IPS DF 6.9 (cell line): ENCODE measurements at regions not wholly inside any gene's neighbourhood (a gene's known extent, or its start where the extent isn't known, plus 50 kb on each side); places are given as distances from the start of the nearest gene placed in this dataset.
"Not testable (repeated sequence)": the region's sequence is repeated elsewhere in the genome, so short reads cannot be mapped to it uniquely, and the experiment has no call there.

ENCODE experiments used
- DNase-seq: peaks from one replicate; pipeline ENCODE4 v3.0.0-alpha.2; 2013; ENCODE audit warnings: low read depth, low spot score
- H3K27ac ChIP-seq: one replicate; pipeline ENCODE4 v1.5.1; 2013; ENCODE audit warnings: low read length, control low read depth
- H3K27me3 ChIP-seq: 2 replicates; pipeline ENCODE4 v1.6.1; 2013; ENCODE audit warnings: mild to moderate bottlenecking, low read length; ENCODE audit not compliant: control insufficient read depth, insufficient read depth
- H3K36me3 ChIP-seq: 2 replicates; pipeline ENCODE4 v1.6.1; 2013; ENCODE audit warnings: low read length; ENCODE audit not compliant: control insufficient read depth, insufficient read depth
- H3K4me1 ChIP-seq: 2 replicates; pipeline ENCODE4 v1.6.1; 2013; ENCODE audit warnings: low read length; ENCODE audit not compliant: control insufficient read depth, insufficient read depth
- H3K4me3 ChIP-seq: 2 replicates; pipeline ENCODE4 v1.5.1; 2013; ENCODE audit warnings: mild to moderate bottlenecking, low read length
- H3K9me3 ChIP-seq: 2 replicates; pipeline ENCODE4 v1.6.1; 2013; ENCODE audit warnings: low read length, inconsistent platforms; ENCODE audit not compliant: control insufficient read depth, insufficient read depth
- WGBS: extraction: QIAGEN DNeasy Blood & Tissue Kit; methylation state at CpG from one replicate; pipeline ENCODE4 v1.1.7; 2013; ENCODE audit warnings: mixed read lengths, missing lambda C conversion rate; ENCODE audit not compliant: insufficient read length, insufficient coverage; 5-methylcytosine and 5-hydroxymethylcytosine counted together

DNA sequence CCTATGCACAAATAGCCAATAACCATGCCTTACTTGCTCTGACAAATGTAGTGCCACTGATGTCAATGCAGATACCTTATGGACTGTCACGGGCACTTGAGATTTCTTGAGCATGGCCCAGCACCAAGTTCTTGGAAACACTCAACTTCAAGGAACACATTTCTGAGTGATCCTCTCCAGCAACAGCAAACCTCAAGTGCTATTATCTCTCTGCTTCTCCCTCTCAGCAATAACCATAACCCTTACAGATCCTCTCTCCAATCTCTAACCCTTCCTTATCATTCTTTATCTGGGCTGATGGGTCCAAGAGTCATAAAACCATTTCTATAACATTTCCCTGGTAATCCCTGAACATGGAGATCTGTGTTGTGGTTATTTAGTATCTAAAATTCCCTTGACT is 266.9 kb upstream of the STXBP5 start:
- WGBS = no CpG with 5 or more reads among the region's 1 CpG
- Histone ChIP-seq H3K9me3 (no peaks in the 10 kb centered on the region), H3K27me3 (no peaks in the 10 kb centered on the region), H3K36me3 (no peaks in the 10 kb centered on the region), H3K27ac (no peak overlapping the region), H3K4me1 (no peaks in the 10 kb centered on the region), H3K4me3 (no peak overlapping the region)
- DNase-seq = no peak

DNA sequence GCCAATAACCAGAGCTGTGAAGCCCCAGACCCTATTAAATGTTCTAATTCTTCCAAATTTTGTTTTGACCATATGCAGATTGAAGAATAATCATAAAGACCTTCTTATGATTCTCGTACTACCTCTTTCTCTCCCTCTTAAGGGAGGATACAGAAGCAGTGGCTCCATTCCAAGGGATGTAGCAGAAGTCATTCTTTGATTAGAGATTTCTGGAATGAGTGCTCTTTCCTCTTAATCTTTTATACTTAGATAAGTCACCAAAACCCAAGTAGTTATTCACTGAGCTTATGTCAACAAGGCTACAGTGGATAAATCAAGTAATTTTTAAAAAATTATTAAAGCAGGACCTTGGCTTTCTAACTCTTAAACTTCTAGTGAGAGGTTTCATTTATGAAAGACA is 266.0 kb upstream of the STXBP5 start:
- H3K9me3 ChIP-seq = no peaks in the 10 kb centered on the region
- no peaks in the 10 kb centered on the region for H3K27me3 ChIP-seq
- no peaks in the 10 kb centered on the region for H3K4me1 ChIP-seq
- no peak for DNase-seq
- no peak overlapping the region for H3K27ac ChIP-seq
- H3K4me3 ChIP-seq = no peak overlapping the region
- no CpG with 5 or more reads among the region's 1 CpG for WGBS
- H3K36me3 ChIP-seq = no peaks in the 10 kb centered on the region

DNA sequence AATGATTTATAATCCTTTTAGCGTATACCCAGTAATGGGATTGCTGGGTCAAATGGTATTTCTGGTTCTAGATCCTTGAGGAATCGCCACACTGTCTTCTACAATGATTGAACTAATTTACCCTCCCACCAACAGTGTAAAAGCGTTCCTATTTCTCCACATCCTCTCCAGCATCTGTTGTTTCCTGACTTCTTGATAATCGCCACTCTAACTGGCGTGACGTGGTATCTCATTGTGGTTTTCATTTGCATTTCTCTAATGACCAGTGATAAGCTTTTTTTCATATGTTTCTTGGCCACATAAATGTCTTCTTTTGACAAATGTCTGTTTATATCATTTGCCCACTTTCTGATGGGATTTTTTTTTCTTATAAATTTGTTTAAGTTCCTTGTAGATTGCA is 264.8 kb upstream of the STXBP5 start:
- H3K27ac ChIP-seq, H3K4me3 ChIP-seq, H3K36me3 ChIP-seq, H3K4me1 ChIP-seq, DNase-seq, H3K27me3 ChIP-seq, H3K9me3 ChIP-seq: not testable (repeated sequence)
- no CpG with 5 or more reads among the region's 6 CpGs for WGBS

DNA sequence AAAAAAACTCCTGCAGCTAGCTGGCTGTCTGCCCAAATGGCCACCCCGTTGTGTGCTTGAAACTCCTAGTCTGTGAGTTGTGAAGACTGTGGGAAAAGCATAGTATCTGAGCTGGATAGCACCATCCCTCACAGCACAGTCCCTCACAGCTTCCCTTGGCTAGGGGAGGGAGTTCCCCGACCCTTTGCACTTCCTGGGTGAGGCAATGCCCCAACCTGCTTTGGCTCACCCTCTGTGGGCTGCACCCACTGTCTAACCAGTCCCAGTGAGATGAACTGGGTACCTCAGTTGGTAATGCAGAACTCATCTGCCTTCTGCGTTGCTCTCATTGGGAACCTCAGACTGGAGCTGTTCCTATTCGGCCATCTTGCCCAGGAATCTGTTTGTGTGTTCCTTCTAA is 260.6 kb upstream of the STXBP5 start:
- Histone ChIP-seq H3K36me3 (no peaks in the 10 kb centered on the region), H3K27me3 (no peaks in the 10 kb centered on the region), H3K4me3 (no peak overlapping the region), H3K4me1 (no peaks in the 10 kb centered on the region), H3K27ac (no peak overlapping the region), H3K9me3 (no peaks in the 10 kb centered on the region)
- no peak for DNase-seq
- no CpG with 5 or more reads among the region's 4 CpGs for WGBS

DNA sequence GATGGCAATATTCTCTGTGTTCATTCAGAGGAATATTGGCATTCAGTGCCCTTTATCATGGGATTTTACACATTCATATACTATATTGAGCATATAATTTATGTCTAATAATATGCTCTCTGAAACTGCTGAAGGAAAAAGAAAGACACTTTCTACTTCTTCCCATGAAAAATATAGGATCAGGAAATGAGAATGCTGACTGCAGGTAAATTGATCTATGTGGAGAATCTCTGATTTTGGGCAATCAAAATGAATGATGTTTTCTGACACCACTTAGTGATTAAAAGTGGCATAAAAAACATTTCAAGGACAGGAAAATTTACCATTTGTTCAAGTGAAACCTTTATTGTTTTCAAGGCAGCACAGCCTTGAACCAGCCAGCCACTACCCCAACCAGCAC is 260.1 kb upstream of the STXBP5 start:
- no peaks in the 10 kb centered on the region for H3K4me1 ChIP-seq
- no peak for DNase-seq
- no peaks in the 10 kb centered on the region for H3K27me3 ChIP-seq
- no peak overlapping the region for H3K4me3 ChIP-seq
- no peaks in the 10 kb centered on the region for H3K9me3 ChIP-seq
- no peak overlapping the region for H3K27ac ChIP-seq
- H3K36me3 ChIP-seq = no peaks in the 10 kb centered on the region

DNA sequence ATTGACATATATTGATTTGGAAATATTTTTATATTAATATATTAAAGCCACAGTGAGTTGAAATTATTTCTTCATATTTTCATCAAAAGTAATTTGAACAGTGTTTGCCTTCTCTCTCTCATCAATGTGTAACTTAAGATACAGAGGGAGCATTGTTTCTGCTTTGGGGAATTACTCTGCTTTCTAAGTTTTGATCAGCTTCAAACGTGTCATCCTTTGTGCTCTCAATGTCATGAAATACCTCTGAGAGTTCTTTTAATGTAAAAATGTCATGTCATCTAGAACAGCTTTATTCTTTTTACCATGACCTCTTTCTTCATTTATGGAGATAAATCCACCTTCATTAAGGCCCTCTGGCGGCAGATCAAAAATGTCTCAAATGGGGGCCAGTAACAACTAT is 259.4 kb upstream of the STXBP5 start:
- DNase-seq = no peak
- no peaks in the 10 kb centered on the region for H3K9me3 ChIP-seq
- no peaks in the 10 kb centered on the region for H3K36me3 ChIP-seq
- no peak overlapping the region for H3K27ac ChIP-seq
- no CpG with 5 or more reads among the region's 2 CpGs for WGBS
- no peaks in the 10 kb centered on the region for H3K27me3 ChIP-seq
- no peak overlapping the region for H3K4me3 ChIP-seq
- H3K4me1 ChIP-seq = no peaks in the 10 kb centered on the region

DNA sequence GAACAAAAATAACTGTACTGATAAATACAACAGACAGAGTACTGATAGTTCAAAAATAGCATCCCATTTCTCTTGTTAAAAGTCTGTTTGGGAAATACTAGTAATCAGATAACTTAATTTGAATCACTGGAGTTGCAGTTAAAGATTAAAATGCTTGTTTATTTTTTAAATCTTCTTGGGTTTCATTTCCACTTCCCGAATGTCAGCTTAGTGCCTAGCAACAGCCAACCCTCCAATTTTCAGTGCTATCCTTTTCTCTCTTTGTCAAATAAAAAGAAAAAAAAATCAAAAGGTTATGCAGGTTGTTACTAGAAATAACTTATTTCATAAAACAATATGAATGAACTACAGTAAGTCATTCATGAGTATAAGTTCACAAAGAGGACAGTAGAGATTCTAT is 257.7 kb upstream of the STXBP5 start:
- no peaks in the 10 kb centered on the region for H3K4me1 ChIP-seq
- WGBS = no CpG with 5 or more reads among the region's 1 CpG
- H3K27ac ChIP-seq = no peak overlapping the region
- H3K9me3 ChIP-seq = no peaks in the 10 kb centered on the region
- no peak for DNase-seq
- H3K4me3 ChIP-seq = no peak overlapping the region
- no peaks in the 10 kb centered on the region for H3K36me3 ChIP-seq
- H3K27me3 ChIP-seq = no peaks in the 10 kb centered on the region

DNA sequence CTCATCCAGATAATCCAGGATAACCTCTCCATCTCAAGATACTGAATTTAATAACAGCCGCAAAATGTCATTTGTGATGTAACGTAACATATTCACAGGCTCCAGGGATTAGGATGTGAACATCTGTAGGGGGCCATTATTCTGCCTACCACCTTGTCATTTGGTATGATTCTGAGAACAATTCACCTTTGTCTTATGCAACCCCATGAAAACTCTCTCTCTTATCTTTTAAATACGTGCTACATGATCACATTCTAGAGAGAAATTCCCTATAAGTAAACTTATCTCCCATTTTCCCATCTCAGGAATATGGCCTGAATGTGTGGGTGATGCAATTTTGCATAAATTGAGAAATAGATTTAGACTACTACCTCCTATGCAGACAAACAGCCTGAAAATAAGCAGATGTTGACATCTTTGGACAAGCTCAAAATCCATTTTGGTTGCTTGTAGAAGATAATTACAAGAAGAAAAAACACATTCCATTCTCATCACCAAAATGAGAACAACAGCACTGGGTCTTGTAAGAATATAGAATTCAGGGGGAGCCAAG is 255.4 kb upstream of the STXBP5 start:
- H3K27ac ChIP-seq = no peak overlapping the region
- no peak for DNase-seq
- H3K36me3 ChIP-seq = no peaks in the 10 kb centered on the region
- no peak overlapping the region for H3K4me3 ChIP-seq
- no peaks in the 10 kb centered on the region for H3K27me3 ChIP-seq
- no peaks in the 10 kb centered on the region for H3K9me3 ChIP-seq
- WGBS = no CpG with 5 or more reads among the region's 3 CpGs
- H3K4me1 ChIP-seq = no peaks in the 10 kb centered on the region

DNA sequence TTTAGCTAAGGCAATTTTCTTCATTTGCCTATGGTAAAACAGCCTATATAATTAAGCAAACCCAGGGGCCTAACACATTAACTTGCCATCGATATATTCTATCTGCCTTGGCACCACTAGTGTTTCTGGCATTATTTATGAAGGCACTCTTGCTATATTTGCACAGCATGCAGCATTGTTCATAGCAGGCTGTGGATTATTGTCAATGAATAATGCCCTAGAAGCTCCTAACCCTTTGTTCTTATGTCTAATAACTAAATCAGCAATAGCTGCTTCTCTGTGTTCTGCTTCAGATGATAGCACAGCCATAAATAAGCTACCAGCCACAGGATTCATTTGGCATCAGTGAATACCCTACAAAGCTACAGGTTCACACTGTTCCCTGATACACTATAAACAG is 254.8 kb upstream of the STXBP5 start:
- H3K9me3 ChIP-seq = no peaks in the 10 kb centered on the region
- DNase-seq = no peak
- no CpG with 5 or more reads among the region's 1 CpG for WGBS

DNA sequence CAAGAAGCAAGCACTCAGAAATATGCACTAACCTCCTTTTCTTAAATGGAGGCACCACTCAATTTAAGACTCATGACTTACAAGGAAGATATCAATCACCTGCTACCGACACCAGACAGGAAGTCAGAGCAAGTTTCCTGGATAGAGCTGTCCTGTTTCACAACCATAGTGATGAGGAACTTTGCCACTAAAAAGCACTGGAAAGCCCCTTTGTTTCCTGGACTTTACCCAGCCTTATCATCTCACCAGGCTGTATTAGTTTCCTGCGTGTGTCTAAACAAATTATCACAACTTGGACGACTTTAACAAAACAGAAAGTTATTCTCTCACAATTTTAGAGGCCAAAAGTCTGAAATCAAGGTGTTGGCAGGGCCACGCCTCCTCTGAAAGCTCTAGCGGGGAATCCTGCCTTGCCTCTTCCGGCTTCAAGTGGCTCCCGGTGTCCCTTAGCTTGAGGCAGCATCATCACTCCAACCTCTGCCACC is 253.8 kb upstream of the STXBP5 start:
- H3K27me3 ChIP-seq = no peaks in the 10 kb centered on the region
- no peaks in the 10 kb centered on the region for H3K36me3 ChIP-seq
- H3K4me3 ChIP-seq = no peak overlapping the region
- no peak overlapping the region for H3K27ac ChIP-seq
- H3K4me1 ChIP-seq = no peaks in the 10 kb centered on the region
- no peak for DNase-seq
- WGBS = no CpG with 5 or more reads among the region's 7 CpGs
- no peaks in the 10 kb centered on the region for H3K9me3 ChIP-seq

More for the DNA sequence above, 254.8 kb upstream of the STXBP5 start:
- no peaks in the 10 kb centered on the region for H3K4me1 ChIP-seq
- no peak overlapping the region for H3K4me3 ChIP-seq
- H3K36me3 ChIP-seq = no peaks in the 10 kb centered on the region
- no peaks in the 10 kb centered on the region for H3K27me3 ChIP-seq
- no peak overlapping the region for H3K27ac ChIP-seq

DNA sequence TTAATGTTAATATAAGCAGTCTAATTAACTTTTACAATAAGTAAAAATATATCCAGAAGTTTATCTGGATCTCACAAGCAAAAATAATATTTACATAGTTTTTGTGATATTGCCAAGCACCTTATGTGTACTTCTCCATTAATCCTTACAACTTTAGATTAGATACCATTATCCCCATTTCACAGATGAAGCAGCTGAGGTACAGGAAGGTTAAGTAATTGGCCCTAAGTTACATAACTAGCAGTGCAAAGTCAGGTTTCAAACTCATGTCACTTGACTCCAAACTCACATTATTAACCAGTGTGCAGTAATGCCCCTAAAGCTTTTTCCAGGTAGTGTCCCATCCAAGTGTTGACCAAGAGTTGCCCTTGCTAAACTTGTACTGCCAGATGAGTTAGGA is 248.6 kb upstream of the STXBP5 start:
- H3K4me1 ChIP-seq = no peaks in the 10 kb centered on the region
- no peaks in the 10 kb centered on the region for H3K9me3 ChIP-seq
- no peaks in the 10 kb centered on the region for H3K36me3 ChIP-seq
- no peak overlapping the region for H3K27ac ChIP-seq
- no peaks in the 10 kb centered on the region for H3K27me3 ChIP-seq
- no peak overlapping the region for H3K4me3 ChIP-seq
- DNase-seq = no peak
